GM19328 (cell line): ENCODE measurements at regions not wholly inside any gene's neighbourhood (a gene's known extent, or its start where the extent isn't known, plus 50 kb on each side); places are given as distances from the start of the nearest gene placed in this dataset.
"Not testable (repeated sequence)": the region's sequence is repeated elsewhere in the genome, so short reads cannot be mapped to it uniquely, and the experiment has no call there.

ENCODE experiments used
- ATAC-seq: cut with Tn5 transposase; IDR thresholded peaks from one replicate; pipeline ENCODE4 v1.9.1; 2021; ENCODE audit warnings: mild to moderate bottlenecking, moderate library complexity; ENCODE audit not compliant: unreplicated experiment

DNA sequence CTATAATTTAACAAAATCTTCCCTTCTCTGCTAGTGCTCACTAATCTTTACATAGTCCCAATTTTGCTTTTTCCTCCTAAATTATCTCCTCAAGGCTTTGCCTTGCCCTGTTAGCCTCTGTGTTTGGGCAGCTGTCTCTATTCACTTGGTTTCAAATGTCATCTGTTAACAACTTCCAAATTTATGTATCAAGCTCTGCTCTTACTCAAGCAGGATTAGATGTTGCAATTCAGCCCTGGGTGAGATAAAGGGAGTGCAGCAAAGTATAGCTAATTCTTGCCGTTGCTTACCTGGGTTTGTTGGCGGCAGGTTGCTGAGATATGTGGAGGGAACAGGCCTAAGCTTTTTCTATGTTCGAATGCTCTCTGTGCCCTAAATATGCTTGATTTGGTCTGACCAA lies 483.8 kb downstream of the DMAC1 start:
- ATAC-seq: no peak

DNA sequence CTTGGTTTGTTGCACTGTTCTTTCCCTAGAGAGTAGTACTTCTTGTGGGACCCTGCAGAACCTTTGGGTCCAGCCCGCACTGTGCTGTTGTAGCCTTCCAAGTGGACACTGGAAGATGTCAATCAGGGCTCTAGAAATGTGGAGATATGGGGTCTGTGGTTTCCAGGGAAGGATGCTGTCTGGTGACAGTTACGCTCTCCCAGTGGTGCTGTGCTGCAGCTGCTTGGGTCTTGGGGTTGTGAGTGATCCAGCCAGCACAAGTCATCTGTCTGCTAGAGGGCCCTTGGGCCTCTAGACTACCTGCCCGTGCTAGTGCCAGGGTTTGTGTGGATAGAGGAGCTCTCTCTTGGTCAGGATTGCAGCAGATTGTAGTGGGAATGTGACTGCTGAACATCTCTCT lies 484.5 kb downstream of the DMAC1 start:
- no peak for ATAC-seq

DNA sequence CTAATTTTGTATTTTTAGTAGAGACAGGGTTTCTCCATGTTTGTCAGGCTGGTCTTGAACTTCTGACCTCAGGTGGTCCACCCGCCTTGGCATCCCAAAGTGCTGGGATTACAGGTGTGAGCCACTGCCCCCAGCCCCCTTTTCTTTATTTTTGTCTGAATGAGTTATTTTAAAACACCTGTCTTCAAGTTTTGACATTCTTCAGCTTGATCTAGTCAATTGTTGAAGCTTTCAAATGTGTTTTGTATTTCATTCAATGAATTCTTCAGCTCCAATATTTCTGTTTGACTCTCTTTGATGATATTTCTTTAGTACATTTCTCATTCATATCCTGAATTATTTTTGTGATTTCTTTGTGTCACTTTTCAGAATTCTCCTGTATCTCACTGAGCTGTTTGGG lies 486.2 kb downstream of the DMAC1 start:
- no peak for ATAC-seq

DNA sequence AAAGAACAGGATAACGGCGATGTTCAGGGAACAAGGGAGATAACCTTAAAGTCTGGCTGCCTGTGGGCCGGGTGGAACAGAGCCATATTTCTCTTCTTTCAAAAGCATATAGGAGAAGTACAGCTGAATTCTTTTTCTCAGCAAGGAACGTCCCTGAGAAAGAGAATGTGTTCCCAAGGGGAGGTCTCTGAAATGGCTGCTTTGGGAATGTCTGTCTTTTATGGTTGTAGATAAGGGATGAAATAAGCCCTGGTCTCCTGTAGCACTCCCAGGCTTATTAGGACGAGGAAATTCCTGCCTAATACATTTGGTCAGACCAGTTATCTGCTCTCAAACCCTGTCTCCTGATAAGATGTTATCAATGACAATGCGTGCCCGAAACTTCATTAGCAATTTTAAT lies 490.5 kb downstream of the DMAC1 start:
- not testable (repeated sequence) for ATAC-seq

DNA sequence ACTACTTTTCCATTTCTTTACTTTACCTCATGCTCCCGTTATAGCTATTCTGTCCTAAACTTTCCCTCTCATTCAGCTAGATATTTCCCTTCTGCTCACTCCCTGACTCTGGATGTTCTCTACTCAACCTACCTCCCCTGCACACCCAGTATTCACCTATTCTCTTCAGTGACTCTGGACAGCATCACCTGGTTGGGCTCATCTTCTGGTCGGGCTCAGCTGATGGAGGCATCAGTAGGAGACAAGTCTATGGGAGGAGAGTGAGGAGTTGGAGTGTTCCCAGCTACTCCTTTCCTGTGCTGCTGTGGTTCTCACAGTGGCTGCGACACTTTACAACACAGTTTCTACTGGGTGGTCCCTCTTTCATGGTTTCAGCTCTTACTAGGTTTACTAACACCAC lies 493.9 kb downstream of the DMAC1 start:
- ATAC-seq: no peak

DNA sequence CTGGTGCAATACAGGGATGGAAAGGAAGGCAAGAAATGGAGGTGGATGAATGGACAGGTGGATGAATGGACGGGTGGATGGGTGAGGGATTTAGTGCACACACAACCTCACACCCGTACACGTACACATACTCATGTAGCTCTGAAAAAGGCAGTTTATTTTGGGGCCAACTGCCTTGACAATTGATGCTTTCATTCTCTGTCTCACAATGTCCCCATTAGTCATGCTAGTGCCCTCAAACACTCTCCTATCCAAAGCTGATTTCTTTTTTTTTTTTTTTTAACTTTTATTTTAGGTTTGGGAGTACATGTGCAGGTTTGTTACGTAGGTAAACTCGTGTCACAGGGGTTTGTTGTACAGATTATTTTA lies 495.0 kb downstream of the DMAC1 start:
- no peak for ATAC-seq

DNA sequence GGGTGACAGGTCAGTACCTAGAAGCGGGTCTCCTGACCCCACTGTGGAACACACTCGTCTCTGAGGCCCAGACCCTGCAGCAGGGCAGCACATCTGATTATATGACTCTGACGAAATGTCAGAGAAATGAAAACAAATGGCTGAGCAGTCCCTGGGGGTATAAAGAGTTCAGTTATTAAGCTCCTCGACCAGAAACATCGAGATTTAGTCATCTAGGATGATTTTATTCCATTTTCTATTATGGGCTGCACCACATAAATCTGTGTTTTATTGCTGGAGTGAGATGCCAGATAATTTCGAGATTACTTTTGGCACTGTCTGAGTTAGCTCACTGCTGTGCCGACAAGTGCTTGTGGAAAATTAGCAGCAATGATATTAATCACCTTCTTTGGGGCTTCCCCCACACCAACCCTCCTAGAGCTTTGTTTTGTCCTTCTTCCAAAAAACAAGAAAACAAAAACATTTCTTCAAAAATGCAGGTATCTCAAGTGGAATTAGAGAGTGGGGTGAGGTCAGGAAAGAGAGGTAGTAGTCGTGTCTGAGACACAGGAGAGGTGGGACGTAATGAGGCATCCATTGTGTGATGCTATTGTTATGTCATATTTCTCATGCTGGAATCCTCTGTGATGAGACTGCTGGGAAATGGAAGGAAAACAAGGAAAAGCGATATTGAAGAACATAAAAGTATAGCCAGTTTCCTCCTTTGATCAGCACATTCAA lies 495.5 kb downstream of the DMAC1 start:
- no peak for ATAC-seq

DNA sequence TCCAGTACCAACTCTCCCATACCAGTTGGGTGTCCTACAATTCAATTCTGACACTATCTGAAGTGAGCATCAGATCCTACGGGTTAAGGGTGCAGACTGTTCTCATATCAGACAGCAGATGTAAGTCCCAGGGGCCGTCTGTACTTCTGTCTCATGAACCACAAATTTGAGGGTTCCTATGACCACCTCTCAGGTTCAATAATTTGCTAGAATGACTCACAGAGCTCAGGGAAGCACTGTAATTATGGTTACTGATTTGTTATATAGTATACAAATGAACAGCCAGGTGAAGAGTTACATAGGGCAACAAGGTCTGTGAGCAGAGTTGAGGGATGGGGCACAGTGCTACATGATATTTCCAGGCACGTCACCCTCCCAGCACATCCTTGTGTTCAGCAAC lies 499.1 kb downstream of the DMAC1 start:
- peak; percentile 25 for ATAC-seq

DNA sequence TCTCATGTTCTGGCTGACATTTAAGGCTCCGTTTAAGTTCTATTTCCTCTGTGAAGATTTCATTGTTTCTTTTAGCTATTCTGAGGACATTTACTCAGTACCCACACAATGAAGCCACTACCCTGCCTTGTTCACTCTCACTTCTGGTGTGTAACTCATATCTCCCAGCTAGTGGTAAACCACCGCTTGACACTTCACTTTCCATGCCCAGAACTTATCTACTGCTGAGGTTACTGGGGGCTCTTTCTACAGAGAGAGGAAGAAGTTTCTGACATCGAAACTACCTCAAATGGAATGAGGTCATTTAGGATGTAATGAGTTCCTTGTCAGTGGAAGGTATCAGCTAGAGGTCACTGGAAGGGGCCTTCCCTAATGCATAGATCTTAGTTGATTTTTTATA lies 501.5 kb downstream of the DMAC1 start:
- peak; percentile 97 for ATAC-seq

DNA sequence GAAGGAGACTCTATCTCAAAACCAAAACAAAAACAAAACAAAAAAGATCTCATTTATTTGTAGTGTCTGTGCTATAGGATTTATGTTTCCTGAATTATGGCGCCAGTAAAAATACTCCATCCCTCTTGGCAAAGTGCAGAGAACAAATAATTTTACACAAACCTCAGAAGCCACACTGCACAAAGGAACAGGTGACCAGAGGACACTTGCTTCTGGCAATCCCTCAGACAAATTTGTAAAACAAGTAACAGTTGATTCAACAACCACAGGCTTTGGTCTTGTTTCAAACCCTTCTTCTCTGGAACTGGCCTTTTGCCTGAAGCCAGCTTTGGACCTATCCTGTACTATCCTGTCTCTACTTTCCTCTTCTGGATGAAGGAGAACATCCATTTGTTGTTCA lies 502.1 kb downstream of the DMAC1 start:
- no peak for ATAC-seq

DNA sequence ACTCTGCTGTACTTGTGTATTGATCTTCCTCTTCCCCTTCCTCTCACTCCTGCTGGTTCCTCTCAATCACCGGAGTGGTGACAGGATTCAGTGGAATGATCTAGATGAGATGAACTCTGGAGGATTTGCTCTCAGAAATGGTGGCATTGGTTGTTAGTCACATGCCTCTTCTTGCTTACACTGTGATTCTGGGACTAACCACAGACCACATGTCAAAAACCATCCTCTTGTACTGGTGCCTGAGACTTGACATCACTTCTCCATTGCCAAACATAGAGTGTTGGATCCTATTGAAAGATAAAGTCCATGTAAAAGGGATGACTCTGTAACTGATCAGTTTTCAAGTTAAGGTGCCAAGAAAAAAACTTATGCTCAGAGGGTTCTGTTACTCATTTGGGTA lies 506.5 kb downstream of the DMAC1 start:
- no peak for ATAC-seq

DNA sequence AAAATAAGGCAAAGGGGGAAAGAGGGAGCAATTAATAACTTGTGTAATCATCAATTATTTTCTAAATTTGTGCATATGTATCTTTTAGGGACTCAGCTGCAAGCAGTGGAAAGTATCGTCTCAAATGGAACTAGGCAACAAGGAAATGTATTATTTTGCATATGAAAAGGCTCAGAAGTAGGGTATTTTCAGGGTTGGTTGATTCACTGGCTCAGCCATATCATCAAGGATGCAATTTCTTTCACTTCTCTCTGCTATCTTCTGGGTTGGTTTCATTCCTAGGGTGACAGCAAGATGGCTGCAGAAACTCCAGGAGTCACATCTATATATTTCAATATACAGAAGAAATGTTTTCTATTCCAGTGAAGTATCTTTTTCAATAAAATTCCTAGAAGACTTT lies 509.8 kb downstream of the DMAC1 start:
- peak; percentile 53 for ATAC-seq

DNA sequence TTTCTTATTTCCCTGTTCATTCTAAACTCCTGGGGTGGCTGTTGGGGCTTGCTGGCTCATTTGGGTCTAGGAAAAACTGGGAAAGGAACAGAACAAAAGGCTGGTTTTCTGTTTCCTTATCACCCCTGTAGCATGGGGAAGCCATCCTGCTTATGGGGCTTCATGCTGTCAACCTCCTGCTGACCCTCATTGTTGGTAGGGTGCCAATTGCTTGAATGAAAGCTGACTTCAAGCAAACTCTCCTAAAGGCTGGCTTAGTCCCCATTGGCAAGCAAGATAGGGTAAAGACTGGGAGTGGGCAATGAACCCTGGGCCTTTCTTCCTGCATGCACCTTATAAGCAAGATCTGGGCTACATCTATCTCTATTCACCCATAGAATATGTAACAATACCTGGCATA lies 511.6 kb downstream of the DMAC1 start:
- no peak for ATAC-seq

DNA sequence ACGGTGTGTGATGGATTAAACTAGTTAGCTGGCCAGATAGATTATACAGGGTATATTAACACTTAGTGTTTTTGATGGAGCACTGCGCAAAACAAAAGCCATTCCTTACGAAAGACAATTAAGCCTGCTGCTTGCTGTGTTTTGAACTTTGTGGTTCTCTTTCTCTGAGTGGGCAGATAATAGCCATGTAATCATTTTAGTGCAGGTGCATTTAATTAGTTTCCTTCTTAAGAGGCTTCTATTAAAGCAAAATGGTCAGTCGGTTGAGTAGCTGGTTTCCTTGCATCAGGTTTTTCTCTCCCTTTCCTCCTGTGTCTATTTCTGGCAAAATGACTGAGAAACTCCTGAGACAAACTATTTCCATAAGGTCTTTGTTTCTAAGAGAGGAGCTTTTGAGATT lies 512.5 kb downstream of the DMAC1 start:
- no peak for ATAC-seq

DNA sequence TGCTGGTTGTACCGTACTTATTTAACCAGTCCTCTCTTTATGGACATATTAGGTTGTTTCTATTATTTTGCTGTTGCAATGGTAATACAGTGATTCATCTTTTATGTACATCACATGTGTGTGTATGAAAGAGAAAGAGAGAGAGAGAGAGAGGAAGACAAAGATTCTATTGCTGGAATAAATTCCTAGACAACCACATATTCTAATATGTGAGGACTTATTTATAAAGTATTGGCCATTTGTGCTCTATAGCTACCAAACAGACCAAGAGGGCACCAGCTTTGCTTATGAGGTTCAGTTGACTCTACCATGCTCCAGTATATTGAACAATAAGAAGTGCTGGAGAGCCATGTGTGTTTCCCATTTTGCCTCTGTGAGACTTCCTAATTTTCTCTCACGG lies 513.5 kb downstream of the DMAC1 start:
- no peak for ATAC-seq

DNA sequence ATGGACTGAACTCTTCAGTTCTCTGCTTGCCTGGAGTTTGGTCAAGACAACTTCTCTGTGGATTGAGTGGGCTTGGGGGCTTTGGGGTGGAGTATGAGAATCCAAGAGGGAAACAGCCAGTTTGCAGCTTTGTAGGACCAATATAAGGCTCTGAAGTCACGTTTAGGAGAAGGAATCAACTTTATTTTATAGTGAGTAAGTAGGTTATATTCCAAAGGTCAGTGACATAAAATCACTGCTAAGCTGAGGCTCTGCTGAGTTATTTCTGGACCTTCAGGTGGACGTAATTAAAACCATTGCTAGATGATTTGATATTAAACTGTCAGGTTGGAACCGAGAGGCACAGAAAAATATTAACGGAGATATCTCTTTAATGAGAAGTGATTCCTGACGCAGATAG lies 514.4 kb downstream of the DMAC1 start:
- ATAC-seq: no peak

DNA sequence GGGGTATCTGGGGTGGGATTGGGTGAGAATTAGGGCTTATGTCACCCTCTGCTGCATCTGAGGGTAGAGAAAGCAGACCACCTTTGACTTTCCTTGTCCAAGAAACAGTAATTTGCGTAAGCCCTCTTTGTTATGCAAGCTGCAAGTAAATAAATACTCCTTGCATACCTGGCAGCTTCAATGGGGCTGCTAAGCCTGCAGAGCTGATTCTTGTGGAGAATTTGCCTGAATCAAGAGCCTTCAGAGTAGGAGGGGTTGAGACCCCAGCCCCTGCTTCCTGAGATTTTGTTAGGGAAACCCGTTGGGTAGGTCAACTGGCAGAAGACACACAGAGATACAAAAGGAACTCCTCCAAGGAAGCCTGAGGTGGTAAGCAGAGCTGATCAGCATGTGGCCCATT lies 515.1 kb downstream of the DMAC1 start:
- no peak for ATAC-seq

DNA sequence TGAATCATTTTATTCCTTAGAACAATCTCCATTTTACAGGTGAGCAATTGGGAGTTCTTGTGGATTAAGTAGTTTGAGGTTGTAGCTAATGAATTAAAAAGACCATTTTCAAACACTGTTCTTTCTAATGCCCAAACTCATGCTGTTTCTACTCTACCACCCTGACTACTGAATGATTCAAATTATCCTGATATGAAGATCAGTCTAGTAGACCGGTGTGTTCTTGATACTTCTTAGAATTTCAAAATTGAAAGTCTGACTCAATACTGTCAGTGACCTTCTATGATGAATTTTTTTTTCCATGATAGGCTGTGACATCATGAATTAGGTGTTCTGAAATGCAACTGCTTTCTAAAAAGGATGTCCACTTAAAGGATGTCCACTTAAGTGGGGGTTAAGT lies 515.5 kb downstream of the DMAC1 start:
- ATAC-seq: no peak

DNA sequence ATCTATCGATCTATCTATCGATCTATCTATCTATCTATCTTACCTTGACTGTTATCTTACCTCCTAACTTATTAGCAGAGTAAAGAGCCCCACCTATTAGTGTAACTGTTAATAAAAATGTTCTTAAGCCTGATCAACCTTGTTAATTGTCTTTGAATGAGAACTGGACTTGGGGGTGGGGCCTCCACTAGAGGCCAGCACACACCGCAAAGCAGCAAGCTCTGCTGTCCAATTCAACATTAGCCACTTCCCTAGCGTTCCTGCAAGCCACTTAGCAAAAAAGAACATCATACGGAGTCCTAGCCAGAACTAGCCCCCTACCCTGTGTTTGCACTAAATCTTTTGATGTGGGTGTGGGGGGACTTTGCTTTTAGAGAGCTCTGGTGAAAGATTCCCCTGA lies 515.8 kb downstream of the KDM4C start:
- ATAC-seq: no peak

DNA sequence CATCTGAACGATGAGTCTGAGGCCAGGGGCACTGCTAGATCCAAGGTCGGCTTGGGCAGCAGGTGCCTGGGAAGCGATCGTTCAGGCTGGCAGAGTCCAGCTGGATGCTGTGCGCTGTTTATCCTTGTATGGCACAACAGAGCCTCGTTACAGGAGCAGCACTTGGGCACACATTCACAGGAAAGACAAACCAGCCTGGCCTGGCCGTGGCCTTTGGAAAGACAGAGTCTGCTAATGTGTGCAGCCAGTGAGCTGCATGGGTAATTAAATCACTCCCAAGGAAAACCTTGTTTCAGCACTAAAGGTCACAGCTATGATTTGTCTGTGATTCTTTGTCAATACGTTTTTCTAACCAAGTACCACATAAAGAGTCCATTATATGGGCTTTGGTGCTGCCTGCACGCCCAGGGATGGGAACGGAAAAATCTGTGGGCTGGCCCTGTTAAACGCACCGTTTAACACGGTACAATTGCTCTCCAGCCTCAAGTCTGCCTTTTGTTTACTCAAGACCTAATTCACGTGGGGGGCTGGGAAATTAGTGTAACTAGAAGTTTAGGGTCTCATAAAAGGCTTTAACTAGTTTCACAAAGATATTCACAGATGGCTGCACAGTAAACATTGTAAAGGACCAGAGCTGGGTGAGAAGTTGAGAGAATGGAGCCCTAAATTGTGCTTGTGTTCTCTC lies 509.3 kb downstream of the KDM4C start:
- ATAC-seq: no peak

DNA sequence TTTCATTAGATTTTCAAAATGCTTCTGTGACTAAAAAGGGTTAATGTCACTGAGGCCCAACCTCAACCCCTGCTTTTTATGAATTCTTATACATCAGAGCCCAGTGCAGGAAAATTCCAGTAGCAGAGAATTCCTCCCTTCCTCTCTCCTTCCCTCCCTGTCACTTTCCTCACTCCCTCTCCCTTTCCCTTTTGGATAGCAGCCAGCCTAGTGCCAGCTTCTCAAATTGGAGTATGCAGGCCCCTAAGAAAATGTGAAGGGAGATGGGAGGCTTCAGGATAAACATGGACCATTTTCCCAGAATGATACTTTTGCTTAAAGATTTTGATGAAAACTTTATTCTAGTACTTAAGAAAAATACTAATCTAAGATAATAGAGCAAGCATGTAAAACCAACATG lies 507.4 kb downstream of the KDM4C start:
- ATAC-seq: no peak

DNA sequence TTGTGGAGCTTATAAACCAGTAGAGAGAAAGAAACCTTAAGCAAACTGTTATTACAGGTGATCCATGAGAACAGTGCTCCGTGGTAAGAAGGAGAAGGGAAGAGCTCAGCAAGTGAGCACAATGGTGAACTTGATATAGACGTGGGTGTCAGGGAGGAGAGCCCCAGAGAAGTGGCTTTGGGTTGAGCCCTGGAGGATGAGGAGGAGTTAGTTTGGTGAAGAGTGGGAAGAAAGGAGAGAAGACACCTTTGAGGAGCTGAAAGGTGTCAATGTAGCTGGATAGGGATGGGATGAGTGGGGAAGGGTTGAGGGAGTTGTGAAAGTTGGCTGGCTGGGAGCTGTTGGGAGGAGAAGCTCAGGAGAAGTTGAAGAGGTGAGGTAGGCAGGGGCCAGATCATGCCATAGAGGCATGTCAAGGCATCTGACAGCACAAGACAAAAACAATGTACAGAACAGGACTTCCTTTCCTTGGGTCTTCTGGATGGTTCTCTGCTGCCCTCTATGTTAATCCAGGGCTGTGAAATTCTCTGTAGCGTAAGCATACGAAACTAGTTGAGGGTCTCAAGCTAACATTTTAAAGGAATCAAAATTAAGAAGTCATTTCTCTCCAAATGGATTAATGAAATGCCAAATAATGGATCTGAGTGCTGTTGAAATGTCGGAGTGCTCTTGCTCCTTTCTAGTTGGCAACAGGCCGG lies 501.9 kb downstream of the KDM4C start:
- ATAC-seq: no peak
